Hematopoietic multipotent progenitor cell (in vitro differentiated cells): ENCODE measurements at regions not wholly inside any gene's neighbourhood (a gene's known extent, or its start where the extent isn't known, plus 50 kb on each side); places are given as distances from the start of the nearest gene placed in this dataset.
"Not testable (repeated sequence)": the region's sequence is repeated elsewhere in the genome, so short reads cannot be mapped to it uniquely, and the experiment has no call there.

ENCODE experiments used
- DNase-seq, 3 donors: peaks; one replicate each; pipeline ENCODE4 v3.0.0-alpha.2; 2011 to 2015; ENCODE audit warnings: low read depth in 2 of 3, low spot score in 2 of 3

DNA sequence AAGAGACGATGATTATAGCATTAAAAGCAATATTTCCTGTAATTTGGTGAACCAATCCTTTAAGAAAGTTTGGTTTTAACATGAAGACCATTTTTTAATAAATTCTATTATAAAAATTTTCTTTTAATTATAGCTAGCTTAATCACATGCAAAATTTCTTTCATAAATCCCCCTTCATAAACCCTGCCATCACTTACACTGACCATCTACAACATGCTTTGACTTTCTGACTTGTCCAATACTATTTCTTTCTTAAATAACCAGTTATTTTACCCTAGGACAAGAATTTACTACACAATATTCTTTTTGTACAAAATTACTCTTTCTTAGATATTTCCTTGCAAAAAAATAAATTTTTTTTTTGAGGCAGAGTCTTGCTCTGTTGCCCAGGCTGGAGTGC is 1334.8 kb downstream of the CDH11 start:
- DNase-seq = no peak

- DNase-seq = no peak
Measured at GRCh38 chr16:63785170-63785569, 1336.7 kb downstream of the CDH11 start.

- DNase-seq = no peak
Measured at GRCh38 chr16:63776437-63776836, 1345.4 kb downstream of the CDH11 start.

DNA sequence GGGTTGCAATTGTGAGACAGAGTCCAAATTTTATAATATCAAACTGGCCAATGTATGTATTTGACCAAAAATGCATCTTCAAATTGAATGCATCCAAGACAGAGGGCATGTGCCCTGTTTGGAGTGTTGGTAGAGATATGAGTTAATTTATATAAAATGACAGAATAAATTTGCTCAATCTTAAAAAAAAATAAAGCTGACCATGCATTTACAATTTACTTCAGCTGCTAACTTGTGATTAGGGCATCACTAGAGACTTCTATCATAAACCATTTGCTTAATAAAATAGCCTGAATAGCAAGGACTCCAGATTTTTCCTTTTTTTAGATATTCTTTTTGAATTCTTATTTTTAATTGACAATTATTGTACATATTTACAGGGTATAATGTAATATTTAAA is 1345.8 kb downstream of the CDH11 start:
- no peak for DNase-seq

DNA sequence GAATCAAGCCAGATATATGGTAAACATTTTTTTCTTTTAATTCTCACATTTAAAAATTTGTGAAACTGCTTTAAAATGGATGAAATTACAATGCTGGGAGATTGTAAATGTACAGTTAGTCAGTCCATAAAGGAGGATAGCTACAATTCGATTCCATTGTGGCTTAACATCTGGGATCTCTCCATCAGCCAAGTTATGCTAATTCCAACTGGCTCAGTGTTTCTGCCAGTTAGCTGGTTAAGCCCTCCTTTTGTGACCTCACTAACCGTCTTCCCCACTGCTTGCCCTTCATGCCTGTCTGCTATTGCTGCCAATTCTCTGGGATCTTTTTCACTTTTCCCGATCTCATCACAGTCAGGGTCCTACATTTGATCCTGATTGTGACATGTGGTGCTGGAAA is 1347.6 kb downstream of the CDH11 start:
- no peak for DNase-seq

- no peak for DNase-seq
Measured at GRCh38 chr16:63769211-63769610, 1352.7 kb downstream of the CDH11 start.

GRCh38 chr16:63760246-63760645 is 1361.6 kb downstream of the CDH11 start:
- DNase-seq = not testable (repeated sequence)

DNA sequence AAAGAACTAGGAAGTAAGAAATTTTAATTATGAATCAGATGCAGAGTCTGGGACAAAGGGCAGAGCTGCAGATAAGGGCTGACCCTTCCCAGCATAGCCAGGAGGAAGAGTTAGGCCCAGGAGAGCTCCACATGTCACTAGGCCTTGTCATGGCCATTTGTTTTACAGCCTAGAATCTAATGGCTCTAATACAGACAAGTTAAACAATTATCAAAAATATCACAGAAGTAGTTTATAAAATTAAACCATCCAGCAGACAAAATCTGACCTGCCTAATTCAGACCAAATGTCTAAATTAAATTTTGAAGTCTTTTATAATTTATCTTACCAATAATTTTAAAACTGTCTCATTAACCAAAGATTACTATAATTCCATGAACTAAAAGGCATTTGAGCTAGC is 1369.5 kb downstream of the CDH11 start:
- no peak for DNase-seq

- no peak for DNase-seq
Measured at GRCh38 chr16:63749276-63749675, 1372.6 kb downstream of the CDH11 start.

GRCh38 chr16:63745456-63745855 is 1376.4 kb downstream of the CDH11 start:
- no peak for DNase-seq

- no peak for DNase-seq
Measured at GRCh38 chr16:63744077-63744874, 1377.6 kb downstream of the CDH11 start.

DNA sequence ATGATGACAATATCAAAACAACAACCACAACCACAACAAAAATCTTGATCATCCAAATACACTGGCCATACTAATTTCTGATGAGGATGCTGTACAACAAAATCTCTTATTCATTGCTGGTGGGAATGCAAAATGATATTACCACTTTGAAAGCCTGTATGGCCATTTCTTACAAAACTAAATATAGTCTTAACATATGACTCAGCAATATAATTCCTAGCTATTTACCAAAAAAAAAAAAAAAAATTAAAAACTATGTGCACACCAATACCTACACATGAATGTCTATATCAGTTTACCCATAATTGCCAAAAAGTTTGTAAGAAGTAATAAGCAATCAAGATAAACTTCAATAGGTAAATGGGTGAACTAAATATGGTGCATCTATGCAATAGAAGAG is 1379.7 kb downstream of the CDH11 start:
- DNase-seq = no peak

DNA sequence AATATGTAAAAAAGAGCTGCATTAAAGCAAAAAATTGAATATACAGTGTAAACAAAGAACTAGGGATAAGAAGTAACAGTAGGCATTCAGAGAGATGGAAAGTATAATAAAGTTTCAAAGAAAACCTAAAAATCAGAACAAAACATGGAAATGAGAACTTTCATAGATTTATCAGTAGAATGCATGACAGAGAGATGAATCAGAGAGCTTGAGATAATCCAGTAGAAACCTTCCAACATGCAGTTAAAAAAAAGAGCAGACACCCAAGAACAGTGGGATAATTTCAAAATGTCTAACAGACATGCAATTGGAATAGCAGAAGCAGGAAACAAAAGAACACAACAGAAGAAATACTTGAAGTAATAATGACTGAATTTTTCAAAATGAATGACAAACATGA is 1384.2 kb downstream of the CDH11 start:
- DNase-seq = no peak

- DNase-seq = no peak
Measured at GRCh38 chr16:63735456-63735855, 1386.4 kb downstream of the CDH11 start.

DNA sequence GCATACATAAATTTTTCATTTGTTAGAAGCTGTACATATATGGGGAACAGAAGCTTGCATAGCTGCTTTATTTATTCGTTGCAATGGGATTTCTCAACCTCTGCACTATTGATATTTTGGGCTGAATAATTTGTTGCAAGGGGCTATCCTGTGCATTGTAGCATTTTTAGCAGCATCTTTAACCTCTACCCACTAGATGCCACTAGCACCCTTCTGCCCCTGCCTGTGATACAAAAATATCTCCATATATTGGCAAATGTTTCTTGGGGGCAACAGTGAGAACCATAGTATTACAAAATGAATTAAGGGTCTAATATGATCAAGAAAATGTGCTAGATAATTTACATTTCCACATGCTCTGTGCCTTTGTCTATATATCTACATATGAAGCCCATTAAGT is 1401.0 kb downstream of the CDH11 start:
- DNase-seq = no peak

GRCh38 chr16:63719926-63720325 is 1401.9 kb downstream of the CDH11 start:
- no peak for DNase-seq

GRCh38 chr16:63717806-63718205 is 1404.1 kb downstream of the CDH11 start:
- DNase-seq = no peak

- DNase-seq = no peak
Measured at GRCh38 chr16:63714876-63715275, 1407.0 kb downstream of the CDH11 start.

GRCh38 chr16:63712725-63713124 is 1409.1 kb downstream of the CDH11 start:
- no peak for DNase-seq

DNA sequence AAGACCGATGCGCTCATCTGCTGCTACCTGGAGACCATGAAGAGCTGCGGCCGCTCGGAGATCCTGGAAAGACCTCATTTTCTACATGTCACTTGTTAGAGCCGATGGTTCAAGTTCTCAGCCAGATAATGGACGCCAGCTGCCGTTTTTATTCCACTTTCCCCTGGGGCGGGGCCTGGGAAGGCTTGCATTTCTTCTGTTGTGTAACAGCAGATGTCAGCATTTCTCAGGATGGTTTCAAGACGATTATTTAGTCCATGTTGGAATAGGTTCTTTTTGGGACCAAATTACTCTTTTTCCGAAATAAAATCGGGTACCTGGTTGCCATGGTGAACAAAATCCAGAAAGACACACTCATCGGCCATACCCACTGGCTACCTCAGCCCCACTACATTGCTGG is 1418.3 kb downstream of the CDH11 start:
- no peak for DNase-seq

GRCh38 chr16:63702981-63703590 is 1418.8 kb downstream of the CDH11 start:
- DNase-seq = no peak

GRCh38 chr16:63697736-63698135 is 1424.1 kb downstream of the CDH11 start:
- DNase-seq = no peak

DNA sequence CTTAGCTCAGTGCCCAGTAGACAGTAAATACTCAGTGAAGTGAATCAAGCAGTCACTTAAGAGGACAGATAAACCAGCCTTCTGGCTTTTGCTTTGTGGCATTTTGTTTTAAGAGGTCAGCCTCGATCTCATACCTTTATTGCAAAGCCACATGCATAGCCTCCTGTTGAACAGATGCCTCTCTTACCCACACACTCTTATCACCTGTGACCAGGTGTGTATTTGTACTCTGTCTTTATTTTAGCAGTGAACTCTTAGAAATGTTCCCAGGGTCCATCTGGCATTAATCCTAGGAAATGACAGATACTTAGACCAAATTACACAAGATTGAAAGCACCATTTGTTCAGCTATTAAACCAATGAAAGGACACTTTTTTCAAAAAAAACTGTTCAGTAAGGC is 1426.5 kb downstream of the CDH11 start:
- no peak for DNase-seq
